GM19455 (cell line): ENCODE measurements at regions not wholly inside any gene's neighbourhood (a gene's known extent, or its start where the extent isn't known, plus 50 kb on each side); places are given as distances from the start of the nearest gene placed in this dataset.
"Not testable (repeated sequence)": the region's sequence is repeated elsewhere in the genome, so short reads cannot be mapped to it uniquely, and the experiment has no call there.

Experiments
- ATAC-seq: cut with Tn5 transposase; IDR thresholded peaks from one replicate; pipeline ENCODE4 v1.9.1; 2021; ENCODE audit not compliant: unreplicated experiment

DNA sequence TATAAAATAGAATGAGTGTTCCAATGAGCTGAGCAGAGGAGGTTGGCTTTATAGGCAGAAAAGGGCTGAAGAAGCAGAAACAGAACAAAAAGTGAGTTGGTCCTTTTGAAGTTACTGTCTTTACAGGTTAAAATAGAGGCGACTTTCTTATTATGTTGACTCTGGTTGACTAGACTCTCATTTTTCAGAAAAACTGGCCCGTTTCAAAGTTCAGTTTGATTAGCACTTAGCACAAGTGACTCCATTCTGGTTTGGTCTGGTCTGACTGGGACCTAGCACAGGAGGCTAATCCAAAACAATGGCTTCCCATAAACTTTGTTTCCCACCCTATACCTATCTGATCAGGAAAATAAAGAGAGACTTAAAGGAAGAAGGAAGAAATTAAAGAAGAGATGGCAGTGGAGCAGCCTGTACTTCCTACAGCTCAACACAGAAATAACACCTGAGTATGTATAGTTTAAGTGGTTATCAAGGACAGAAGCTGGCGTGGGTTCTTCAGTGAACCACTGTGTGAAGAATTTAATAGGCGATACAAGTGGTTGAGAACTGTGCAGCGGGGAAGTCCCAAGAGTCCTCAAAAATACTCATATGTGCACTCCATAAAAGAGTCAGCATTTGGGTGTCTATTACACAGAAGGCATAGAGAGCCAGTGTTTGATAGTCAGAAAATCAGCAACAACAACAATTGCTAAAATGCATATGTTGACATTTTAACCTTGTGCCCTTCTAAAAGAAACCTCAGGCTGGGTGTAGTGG lies 554.8 kb upstream of the HTR2C start:
- ATAC-seq, result no peak

DNA sequence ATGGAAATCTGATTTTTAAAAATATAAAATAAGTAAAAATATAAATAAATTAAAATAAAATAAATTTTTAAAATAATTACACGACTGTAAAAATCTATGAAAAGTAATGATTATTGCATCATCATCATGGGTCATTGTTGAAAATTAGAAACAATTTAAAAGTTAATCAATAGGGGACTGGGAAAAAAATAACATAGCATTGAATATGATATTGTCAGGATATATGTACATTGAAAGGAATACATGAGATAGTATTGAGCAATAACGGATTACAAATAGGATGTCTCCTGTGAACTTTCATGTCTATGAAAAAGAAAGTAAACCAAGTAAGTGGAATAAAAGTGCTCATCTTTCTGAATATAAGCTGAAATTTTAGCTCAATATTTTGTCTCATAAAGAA lies 566.8 kb upstream of the HTR2C start:
- no peak for ATAC-seq

DNA sequence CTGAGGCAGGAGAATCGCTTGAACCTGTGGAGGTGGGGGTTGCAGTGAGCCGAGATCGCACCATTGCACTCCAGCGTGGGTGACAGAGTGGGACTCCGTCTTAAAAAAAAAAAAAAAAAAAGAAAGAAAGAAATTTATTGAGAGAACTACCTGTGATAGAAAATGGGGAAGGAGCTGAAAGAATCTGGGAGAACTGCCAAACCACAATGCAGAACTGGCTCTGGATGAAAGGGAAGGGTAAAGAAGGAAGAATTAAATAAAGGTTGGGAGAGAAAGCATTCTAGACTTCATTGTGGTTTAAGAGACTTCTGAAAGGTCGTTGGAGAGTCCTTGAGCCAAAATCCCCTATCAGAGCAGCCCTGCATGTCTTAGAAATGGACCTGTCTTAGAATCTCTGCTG lies 567.9 kb upstream of the HTR2C start:
- no peak for ATAC-seq

DNA sequence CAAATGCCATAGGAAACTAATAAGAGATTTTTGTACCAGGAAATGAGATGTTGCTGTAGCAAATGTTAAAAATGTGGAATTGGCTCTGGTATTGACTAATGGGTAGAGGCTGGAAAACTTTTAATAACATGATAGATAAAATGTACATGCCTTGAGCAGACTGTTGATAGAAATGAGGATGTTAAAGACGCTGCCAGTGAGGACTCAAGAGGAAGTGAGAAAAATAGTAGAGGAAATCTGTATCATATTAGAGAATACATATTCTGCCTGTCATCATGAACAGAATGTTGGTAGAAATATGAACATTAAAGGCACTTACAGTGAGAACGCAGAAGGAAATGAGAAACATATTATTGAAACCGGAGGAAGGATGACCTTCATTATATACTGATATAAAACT lies 577.2 kb upstream of the HTR2C start:
- no peak for ATAC-seq

DNA sequence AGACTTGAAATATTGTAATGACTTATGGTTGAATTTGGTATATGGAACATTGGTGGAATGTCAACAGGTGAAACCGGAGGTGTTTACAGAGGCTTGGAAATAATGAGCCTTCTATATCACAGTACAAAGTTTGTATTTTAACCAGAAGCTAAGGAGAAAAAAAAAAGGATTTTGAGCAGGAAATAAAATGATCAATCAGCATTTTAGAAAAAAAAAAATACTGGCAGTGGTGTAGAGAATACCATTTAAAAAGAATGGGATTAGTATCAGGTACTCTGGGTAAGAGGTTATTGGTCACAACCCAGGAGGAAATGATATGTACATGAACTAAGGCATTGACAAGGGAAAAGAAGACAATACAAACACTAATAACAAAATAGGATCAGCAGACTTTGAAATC lies 587.1 kb upstream of the HTR2C start:
- no peak for ATAC-seq

DNA sequence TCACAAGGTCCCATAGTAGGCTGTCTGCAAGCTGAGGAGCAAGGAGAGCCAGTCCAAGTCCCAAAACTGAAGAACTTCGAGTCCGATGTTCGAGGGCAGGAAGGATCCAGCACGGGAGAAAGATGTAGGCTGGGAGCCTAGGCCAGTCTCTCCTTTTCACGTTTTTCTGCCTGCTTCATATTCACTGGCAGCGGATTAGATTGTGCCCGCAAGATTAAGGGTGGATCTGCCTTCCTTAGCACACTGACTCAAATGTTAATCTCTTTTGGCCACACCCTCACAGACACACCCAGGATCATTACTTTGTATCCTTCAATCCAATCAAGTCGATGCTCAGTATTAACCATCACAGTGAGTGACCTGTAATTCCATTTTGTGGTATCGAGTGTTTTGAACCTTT lies 592.2 kb upstream of the HTR2C start:
- not testable (repeated sequence) for ATAC-seq

DNA sequence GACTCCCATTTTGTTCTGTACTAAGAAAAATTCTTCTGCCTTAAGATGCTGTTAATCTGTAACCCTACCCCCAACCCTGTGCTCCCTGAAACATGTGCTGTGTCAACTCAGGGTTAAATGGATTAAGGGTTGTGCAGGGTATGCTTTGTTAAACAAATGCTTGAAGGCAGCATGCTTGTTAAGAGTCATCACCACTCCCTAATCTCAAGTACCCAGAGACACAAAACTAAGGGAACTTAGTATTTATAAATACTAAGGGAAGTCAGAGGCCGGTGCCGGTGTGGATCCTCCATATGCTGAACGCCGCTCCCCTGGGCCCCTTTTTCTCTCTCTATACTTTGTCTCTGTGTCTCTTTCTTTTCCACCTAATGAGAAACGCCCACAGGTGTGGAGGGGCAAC lies 593.2 kb upstream of the HTR2C start:
- not testable (repeated sequence) for ATAC-seq

DNA sequence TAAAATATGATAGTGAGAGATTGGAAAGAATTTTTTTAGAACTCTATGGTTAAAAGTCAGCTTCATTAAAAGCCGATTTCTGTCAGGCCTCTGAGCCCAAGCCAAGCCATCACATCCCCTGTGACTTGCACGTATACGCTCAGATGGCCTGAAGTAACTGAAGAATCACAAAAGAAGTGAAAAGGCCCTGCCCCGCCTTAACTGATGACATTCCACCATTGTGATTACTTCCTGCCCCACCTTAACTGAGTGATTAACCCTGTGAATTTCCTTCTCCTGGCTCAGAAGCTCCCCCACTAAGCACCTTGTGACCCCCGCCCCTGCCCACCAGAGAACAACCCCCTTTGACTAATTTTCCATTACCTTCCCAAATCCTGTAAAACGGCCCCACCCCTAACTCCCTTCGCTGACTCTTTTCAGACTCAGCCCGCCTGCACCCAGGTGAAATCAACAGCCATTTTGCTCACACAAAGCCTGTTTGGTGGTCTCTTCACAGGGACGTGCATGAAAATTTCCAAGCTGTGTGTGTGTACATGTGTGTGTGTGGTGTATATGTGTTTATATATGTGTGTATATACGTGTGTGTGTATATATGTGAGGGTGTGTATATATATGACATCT lies 595.5 kb upstream of the HTR2C start:
- ATAC-seq, result not testable (repeated sequence)

DNA sequence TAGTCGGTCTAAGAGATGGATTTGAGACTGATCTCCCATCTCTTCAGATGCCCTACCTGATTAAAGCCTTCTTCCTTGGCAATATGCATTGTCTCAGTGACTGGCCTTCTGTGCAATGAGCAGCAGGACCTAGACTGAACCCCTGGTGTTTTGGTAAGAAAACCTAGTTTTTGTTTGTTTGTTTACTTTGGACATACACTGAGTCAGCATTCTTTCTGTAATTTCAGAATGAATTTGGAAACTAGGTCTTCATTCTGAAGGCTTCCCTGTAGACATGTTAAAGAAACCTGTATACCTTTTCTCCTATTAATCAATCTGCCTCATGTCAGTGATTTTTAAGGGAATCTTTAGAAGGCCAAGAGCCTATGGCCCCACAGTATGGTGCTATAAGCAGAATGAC lies 597.5 kb upstream of the HTR2C start:
- ATAC-seq, result no peak

DNA sequence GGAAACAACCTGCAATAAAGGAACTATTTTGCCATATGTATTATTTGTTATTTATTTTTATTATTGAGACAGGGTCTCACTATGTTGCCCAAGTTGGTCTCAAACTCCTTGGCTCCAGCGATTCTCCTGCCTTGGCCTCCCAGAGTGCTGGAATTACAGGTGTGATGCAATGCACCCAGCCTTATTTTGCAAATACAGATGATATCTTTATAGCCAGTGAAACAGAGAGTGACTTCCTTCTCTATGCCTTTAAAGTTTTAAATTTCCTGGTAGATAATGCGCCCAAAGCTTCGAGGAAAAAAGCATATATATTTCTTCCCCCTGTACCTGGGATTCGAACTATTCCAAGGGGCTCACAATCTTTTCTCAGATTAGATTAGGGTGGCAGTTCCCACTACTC lies 601.1 kb upstream of the HTR2C start:
- ATAC-seq, result no peak

DNA sequence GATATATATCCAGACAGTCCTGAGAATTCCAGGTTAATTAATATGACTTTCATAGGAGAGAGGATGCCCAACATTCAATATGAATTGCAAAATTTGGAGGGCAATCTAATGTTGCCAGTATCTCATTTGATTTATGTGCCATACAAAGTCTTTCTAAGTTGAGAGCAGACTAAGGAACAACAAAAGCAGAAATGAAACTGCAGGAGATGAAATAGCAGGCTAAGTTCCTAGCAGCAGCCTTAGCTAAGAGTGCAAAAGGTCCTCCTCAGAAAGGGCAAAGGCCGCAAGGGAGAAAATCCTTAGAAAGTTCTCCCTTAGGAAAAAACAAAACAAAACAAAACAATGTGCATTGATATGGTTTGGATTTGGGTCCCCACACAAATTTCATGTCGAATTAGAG lies 602.9 kb upstream of the HTR2C start:
- ATAC-seq, result no peak

DNA sequence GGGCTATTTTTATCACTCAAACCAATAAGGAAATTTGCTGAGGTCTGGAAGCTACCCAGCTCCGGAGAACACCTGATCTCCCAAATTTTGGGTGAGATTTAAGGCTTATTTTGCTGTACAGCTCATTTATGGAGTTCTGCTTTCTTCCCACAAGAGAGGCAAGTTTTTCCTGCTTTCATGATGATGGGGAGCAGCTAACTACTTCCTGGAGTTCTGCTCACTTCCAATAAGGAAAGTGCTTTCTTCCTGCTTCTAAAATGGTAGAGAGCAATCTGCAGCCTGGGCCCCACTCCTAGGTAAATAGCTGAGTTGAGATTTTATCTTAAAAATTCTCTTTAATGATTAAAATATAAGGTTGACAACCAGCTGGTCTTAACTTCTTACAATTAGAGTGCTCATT lies 606.0 kb upstream of the HTR2C start:
- no peak for ATAC-seq

DNA sequence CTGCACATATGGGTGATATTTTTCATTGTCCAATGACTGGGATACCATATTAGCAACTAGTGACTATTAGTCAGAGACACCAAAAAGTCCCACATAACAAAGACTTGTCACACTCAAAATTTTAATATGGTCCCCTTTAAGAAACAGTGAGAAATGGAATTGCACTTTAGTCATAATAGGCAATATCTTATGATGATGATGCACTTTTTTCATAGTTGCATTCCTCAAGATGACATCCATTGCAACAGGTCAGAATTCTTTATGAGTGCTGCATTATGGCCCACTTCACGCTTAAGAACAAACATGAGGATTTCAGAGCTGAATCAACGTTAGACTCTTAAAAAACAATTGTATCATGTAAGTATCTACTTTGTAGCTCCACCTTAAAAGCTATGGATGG lies 608.4 kb upstream of the HTR2C start:
- no peak for ATAC-seq

DNA sequence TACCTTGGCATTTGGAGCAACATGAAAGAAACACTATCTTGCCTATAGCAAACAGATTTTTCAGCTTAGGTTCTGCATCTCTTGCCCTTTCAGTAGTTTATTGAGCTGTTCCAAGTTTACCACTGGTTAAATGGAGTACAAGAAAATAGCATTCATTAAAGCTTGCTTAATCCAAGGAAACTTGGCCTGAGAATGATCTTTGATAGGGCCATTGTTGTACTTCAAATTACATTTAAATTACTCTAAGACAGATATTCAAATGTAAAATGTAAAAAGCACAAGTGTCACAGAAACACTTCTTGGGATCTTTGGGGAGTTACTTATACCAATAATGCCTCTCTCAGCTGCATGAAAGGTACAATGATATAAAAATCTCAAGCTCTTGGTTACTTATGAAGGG lies 609.0 kb upstream of the HTR2C start:
- ATAC-seq, result no peak

DNA sequence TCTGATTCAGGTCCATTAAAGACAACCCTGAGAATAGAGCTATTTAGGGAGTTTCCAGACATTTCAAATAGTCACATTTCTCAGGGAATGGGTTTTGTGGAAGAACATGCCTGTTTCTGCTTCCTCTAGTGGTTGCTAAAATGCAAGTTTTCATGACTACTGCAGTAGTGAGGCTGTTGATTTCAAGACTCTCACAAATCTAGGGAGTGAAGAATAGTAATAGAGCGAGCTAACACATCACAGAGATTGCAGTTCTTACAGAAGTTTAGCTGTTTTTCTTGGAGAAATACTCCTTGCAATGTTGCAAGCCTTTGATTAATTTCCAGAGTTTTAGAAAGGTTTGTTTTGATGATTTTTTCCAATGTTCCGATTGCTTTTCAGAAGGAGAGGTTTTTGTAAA lies 610.2 kb upstream of the HTR2C start:
- no peak for ATAC-seq

DNA sequence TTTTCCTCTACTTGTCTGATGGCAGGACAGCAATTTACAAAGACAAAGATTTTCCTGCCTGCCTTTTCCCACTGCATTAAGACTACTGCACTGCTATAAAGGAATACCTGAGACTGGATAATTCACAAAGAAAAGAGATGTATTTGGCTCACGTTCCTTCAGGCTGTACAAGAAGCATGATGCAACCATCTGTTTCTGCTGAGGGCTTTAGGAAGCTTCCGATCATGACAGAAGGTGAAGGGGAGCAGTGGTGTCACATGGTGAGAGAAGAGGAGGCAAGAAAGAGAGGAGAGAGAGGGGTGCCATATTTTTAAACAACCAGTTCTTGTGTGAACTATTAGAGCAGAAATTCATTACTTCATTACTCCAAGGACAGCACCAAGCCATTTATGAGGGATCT lies 617.1 kb upstream of the HTR2C start:
- ATAC-seq, result no peak

DNA sequence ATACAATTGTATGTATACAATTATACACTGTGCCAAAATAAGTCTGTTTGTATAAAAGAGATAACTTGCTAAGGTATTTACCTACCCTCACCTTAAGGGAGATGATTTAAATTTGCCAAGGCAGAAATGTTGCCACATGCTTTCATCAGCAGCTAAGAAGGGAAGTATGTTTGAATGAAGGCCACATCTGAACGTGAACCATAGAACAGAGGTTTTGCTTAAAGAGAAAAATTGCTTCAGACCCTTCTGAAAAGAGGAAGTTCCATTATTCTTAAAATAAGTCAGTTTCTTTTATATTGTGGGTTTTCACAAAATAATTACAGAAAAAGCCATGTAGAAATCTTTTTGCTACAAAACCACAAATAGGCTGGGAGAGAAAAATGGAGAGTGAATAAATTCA lies 621.5 kb upstream of the HTR2C start:
- ATAC-seq, result no peak

DNA sequence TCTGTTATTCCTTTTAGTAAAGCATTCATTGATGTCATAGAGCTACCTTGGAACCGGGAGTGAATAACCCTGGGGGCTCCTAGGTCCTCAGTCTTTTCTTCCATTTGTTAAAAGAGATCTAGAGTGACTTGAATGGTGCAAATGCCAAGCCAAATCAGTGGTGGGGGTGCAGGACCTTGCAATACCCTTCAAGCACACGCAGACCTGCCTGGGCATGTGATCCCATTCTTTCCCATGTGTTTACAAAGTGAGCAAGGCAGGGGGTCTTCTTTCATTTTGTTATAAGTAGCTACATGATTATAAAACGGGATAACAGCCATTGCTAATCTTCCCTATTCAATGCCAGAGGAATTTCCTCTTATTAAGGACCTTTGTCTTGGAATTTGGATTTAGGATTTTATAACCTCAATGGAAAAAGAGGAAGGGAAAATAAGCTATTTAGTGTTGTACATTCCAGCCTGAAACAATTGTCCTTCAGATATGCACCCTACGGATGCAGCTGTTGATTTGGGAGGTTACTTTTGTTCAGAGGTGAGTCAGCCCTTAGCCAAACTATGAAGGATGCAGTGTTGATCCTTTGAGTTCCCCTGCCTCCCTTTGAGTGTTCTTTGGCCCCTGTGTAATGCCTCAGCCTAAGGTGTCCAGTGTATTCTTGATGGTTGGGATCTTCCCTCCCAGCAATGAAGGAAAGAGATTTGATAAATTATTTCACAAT lies 623.8 kb upstream of the HTR2C start:
- no peak for ATAC-seq

DNA sequence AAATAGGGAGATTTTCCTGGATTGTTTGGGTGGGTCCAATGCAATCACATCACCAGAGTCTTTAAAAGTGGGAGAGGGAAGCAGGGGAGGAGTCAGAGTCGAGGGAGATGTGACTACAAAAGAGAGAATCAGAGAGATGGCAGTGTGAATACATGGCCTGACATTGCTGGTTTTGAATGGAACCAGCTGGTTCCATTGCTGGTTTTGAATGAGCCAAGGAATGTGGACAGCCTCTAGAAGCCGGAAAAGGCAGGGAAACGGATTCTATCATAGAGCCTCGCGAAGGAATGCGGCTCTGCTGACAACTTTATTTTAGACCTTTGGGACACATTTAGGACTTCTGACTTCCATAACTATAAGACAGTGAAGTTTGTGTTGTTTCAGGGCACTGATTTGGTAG lies 627.0 kb upstream of the HTR2C start:
- ATAC-seq, result no peak

DNA sequence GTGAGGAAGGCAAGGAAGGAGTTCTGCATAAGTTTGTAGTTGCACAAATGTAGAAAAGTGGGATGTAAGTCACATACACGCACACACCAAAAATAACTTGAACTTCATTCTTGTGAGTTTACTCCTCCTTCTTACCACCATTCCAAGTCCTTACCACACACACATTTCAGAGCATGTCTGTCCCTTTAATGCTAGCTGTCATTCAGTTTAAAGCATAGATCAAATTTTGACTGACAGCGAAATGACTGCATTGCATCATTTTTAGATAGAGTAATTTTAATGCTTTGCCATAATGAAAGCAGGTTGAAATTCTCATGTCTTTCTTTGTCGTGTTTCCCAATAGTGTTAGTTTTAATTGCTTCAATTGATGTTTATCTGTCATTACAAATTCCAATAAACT lies 629.6 kb upstream of the HTR2C start:
- no peak for ATAC-seq

DNA sequence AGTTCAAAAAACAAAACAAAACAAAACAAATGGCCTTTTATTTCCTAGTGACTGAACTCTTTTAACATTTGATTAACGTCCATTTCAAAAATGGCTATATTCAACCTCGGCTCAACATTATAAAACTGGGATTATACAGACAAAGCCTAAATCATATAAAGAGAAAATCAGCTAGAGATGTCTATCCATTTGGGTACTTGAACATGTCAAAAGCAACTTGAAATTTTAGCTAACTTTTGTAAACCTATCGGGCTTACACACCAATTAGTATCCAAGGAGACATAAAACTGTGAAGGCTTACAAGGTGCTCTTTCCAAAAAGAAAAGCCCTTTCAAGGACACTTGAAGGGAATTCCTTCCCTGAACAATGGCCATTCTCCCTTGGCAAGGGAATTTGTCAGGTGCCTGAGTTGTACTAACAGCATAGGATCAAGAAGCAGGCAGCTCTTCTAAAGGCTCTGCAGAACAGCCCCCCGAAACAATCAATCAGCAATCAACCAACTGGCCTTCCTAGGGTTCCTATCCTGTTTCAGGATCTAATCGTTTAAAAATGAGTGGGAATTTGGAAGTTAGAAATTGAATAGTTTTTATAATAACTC lies 633.7 kb upstream of the HTR2C start:
- no peak for ATAC-seq

DNA sequence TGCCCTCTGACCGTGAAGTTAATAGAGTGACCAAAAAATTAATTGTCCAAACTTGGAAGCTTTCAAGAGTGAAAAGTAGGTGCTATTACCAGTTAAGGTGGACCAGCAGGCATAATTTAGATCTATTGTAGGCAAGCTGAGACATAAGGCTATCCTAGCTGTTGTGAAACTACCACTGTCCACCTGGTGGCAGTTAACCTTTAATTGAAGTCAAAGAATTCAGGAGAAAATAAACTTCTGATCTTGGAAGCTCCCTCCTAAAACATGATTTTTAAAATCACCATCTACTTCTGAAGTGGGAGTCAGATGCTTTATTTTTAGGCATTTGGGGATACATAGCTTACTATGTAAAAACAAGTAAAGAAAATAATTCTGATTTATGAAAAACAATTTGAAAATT lies 636.3 kb upstream of the HTR2C start:
- no peak for ATAC-seq
